Endothelial cell of umbilical vein (primary cell): ENCODE measurements at regions not wholly inside any gene's neighbourhood (a gene's known extent, or its start where the extent isn't known, plus 50 kb on each side); places are given as distances from the start of the nearest gene placed in this dataset.

Experiments used
- BruUV-seq: library from RNA; stranded (reverse); fragments of 400-500 nt; replicated peaks from 2 replicates; lab custom pipeline; 2021; lab: Mats Ljungman, UMichigan
- CTCF ChIA-PET: fragments of 300-600, 350-600 bp; sonication (Branson Sonifier 250); formaldehyde crosslinking; loops from one replicate; lab custom pipeline; 2021; ENCODE audit warnings: antibody characterized with exemption, inconsistent platforms; lab: Charles Lee
- POLR2A ChIA-PET: fragments of 300-600, 350-600 bp; sonication (Branson Sonifier 250); formaldehyde crosslinking; loops from one replicate; lab custom pipeline; 2021; ENCODE audit warnings: antibody characterized with exemption, inconsistent platforms; lab: Charles Lee
- DNase-seq: peaks from one replicate; pipeline ENCODE4 v3.0.0-alpha.2; 2011; ENCODE audit warnings: low read depth, low spot score
- FAIRE-seq: peaks from 2 replicates; lab custom pipeline; 2011; peaks lifted over from hg19 to GRCh38; lab: Jason Lieb, UNC
- H2AFZ ChIP-seq: 2 replicates; pipeline ENCODE4 v1.6.0; 2012; ENCODE audit warnings: low read depth, low read length, control low read depth, inconsistent platforms
- H3K27ac ChIP-seq: 2 replicates; pipeline ENCODE4 v1.5.1; 2011; ENCODE audit warnings: low read depth, mild to moderate bottlenecking, control low read depth, low read length, moderate library complexity; ENCODE audit not compliant: insufficient read depth
- H3K27me3 ChIP-seq, 2 experiments: 2 replicates each; pipeline versions ENCODE4 v1.6.0 to v1.6.1; 2011; ENCODE audit warnings: low read length in 2 of 2, mixed read lengths in 1 of 2; ENCODE audit not compliant: control insufficient read depth in 2 of 2, insufficient read depth in 2 of 2
- H3K36me3 ChIP-seq, 2 experiments: 2 replicates in 1 of 2; 3 replicates in 1 of 2; pipeline ENCODE4 v1.5.1; 2011; ENCODE audit warnings: low read length in 2 of 2, mild to moderate bottlenecking in 1 of 2, moderate library complexity in 1 of 2; ENCODE audit not compliant: control insufficient read depth in 2 of 2, insufficient read depth in 2 of 2; ENCODE audit errors: extremely low read depth in 1 of 2
- H3K4me1 ChIP-seq: 3 replicates; pipeline ENCODE4 v1.5.1; 2011; ENCODE audit warnings: mild to moderate bottlenecking, low read length; ENCODE audit not compliant: control insufficient read depth, insufficient read depth; ENCODE audit errors: extremely low read depth
- H3K4me2 ChIP-seq: 2 replicates; pipeline ENCODE4 v1.6.1; 2011; ENCODE audit warnings: low read length, control low read depth, mixed read lengths; ENCODE audit not compliant: insufficient read depth
- H3K4me3 ChIP-seq, 3 experiments: fragments of 200-600 bp in 1 of 3; sonication (generic), shearing (Covaris generic) in 1 of 3; replicated peaks in 1 of 3; 2 replicates each; pipeline ENCODE4 v1.5.1; 2011 to 2016; ENCODE audit warnings: control low read depth in 3 of 3, low read length in 3 of 3, mild to moderate bottlenecking in 2 of 3, inconsistent platforms in 1 of 3, low read depth in 1 of 3, moderate library complexity in 1 of 3; ENCODE audit not compliant: insufficient read depth in 1 of 3
- H3K79me2 ChIP-seq: 2 replicates; pipeline ENCODE4 v1.6.0; 2012; ENCODE audit warnings: low read length, inconsistent platforms; ENCODE audit not compliant: control insufficient read depth, insufficient read depth
- H3K9ac ChIP-seq: replicated peaks from 2 replicates; pipeline ENCODE3; 2011; ENCODE audit warnings: low read length, control low read depth; ENCODE audit not compliant: insufficient read depth; ENCODE audit errors: extremely low read depth
- H3K9me1 ChIP-seq: replicated peaks from 3 replicates; pipeline ENCODE4 v1.6.0; 2011; ENCODE audit warnings: mild to moderate bottlenecking, low read length; ENCODE audit not compliant: control insufficient read depth, insufficient read depth; ENCODE audit errors: extremely low read depth
- H3K9me3 ChIP-seq: replicated peaks from 2 replicates; pipeline ENCODE4 v1.5.1; 2012; ENCODE audit warnings: low read length, inconsistent platforms; ENCODE audit not compliant: control insufficient read depth, insufficient read depth
- H4K20me1 ChIP-seq: replicated peaks from 2 replicates; pipeline ENCODE3; 2011; ENCODE audit warnings: mild to moderate bottlenecking, low read length; ENCODE audit not compliant: control insufficient read depth, insufficient read depth; ENCODE audit errors: extremely low read depth
- EZH2 ChIP-seq: IDR thresholded peaks from 2 replicates; pipeline ENCODE4 v1.6.1; 2012; ENCODE audit warnings: borderline replicate concordance, low read depth, mild to moderate bottlenecking, moderate library complexity, low read length, inconsistent platforms; ENCODE audit not compliant: severe bottlenecking
- FOS ChIP-seq: IDR thresholded peaks from 2 replicates; pipeline ENCODE4 v1.6.1; 2011; ENCODE audit warnings: mild to moderate bottlenecking, low read length, moderate library complexity, borderline replicate concordance; ENCODE audit not compliant: insufficient read depth
- GATA2 ChIP-seq: IDR thresholded peaks from 2 replicates; pipeline ENCODE4 v1.7.0; 2011; ENCODE audit warnings: low read depth, mild to moderate bottlenecking, moderate library complexity, mixed read lengths, low read length; ENCODE audit not compliant: insufficient read length, insufficient read depth
- JUN ChIP-seq: IDR thresholded peaks from 2 replicates; pipeline ENCODE4 v1.6.1; 2011; ENCODE audit warnings: borderline replicate concordance, low read depth; ENCODE audit not compliant: insufficient read length, insufficient read depth
- MYC ChIP-seq: IDR thresholded peaks from one replicate; pipeline ENCODE4 v1.6.1; 2011; ENCODE audit warnings: mild to moderate bottlenecking, low read depth, low read length
- POLR2A ChIP-seq: IDR thresholded peaks from 2 replicates; pipeline ENCODE4 v1.6.1; 2012; ENCODE audit warnings: low read depth, mild to moderate bottlenecking, control low read depth, low read length
- POLR2AphosphoS5 ChIP-seq: IDR thresholded peaks from 2 replicates; pipeline ENCODE4 v1.6.1; 2012; ENCODE audit warnings: low read depth, mild to moderate bottlenecking, control low read depth, low read length, moderate library complexity; ENCODE audit not compliant: insufficient read depth
- dilution Hi-C: fragments of 300-500 bp; cut with MboI; formaldehyde crosslinking; loops from one replicate; pipeline ENCODE4 v1.15.0; 2019; ENCODE audit warnings: low sequenced_read_pairs; ENCODE audit not compliant: extremely low pct_ligation_motif_present
- intact Hi-C: fragments of 100-400 bp; cut with micrococcal nuclease; formaldehyde crosslinking; loops from one replicate; pipeline ENCODE4 v1.10.0; 2022
- TF ChIP-seq, protein P1 (sequence below), 2 donors: IDR thresholded peaks; 1 replicate in 1 of 2; 2 replicates in 1 of 2; pipeline ENCODE4 v1.5.1; 2011; ENCODE audit warnings: low read length in 2 of 2, mild to moderate bottlenecking in 2 of 2, moderate library complexity in 2 of 2, control low read depth in 1 of 2, inconsistent platforms in 1 of 2, low read depth in 1 of 2; ENCODE audit not compliant: insufficient read depth in 1 of 2; ENCODE audit errors: extremely low read depth in 1 of 2
- TF ChIP-seq, protein P2 (sequence below): IDR thresholded peaks from 2 replicates; pipeline ENCODE4 v1.6.1; 2011; ENCODE audit not compliant: insufficient read depth, insufficient read length

DNA sequence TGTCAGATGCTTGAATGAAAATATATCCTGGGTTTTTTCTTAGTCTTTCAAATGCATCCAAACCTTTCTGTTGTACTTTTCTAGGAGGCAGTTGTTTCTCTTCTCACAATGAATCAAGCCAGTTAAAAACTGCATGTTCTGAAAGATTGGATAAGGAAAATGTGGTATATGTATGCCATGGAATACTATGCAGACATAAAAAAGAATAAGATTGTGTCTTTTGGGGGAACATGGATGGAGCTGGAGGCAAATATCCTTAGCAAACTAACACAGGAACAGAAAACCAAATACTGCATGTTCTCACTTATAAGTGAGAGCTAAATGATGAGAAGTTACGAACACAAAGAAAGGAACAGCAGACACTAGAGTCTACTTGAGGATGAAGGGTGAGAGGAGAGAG, 51.7 kb upstream of the MAPK4 start:
- Histone ChIP-seq H3K36me3 (no peaks in the 10 kb centered on the region), H3K9me3 (no peaks in the 10 kb centered on the region), H3K9ac (no peak overlapping the region), H3K79me2 (no peaks in the 10 kb centered on the region), H3K4me1 (no peaks in the 10 kb centered on the region), H4K20me1 (no peaks in the 10 kb centered on the region), H3K9me1 (no peaks in the 10 kb centered on the region), H3K4me2 (no peak overlapping the region), H2AFZ (no peak overlapping the region), H3K27ac (no peak overlapping the region), H3K27me3 (no peaks in the 10 kb centered on the region), H3K4me3 (no peak overlapping the region)
- POLR2A ChIA-PET, result no interaction called here
- intact Hi-C loops, result no loop called here
- CTCF ChIA-PET, result no interaction called here
- no TSS peak for BruUV-seq
- no peak for TF ChIP-seq POLR2A
- TF ChIP-seq GATA2, result no peak
- no peak for TF ChIP-seq POLR2AphosphoS5
- TF ChIP-seq EZH2, result no peak
- TF ChIP-seq JUN, result no peak
- TF ChIP-seq, protein P1, sequence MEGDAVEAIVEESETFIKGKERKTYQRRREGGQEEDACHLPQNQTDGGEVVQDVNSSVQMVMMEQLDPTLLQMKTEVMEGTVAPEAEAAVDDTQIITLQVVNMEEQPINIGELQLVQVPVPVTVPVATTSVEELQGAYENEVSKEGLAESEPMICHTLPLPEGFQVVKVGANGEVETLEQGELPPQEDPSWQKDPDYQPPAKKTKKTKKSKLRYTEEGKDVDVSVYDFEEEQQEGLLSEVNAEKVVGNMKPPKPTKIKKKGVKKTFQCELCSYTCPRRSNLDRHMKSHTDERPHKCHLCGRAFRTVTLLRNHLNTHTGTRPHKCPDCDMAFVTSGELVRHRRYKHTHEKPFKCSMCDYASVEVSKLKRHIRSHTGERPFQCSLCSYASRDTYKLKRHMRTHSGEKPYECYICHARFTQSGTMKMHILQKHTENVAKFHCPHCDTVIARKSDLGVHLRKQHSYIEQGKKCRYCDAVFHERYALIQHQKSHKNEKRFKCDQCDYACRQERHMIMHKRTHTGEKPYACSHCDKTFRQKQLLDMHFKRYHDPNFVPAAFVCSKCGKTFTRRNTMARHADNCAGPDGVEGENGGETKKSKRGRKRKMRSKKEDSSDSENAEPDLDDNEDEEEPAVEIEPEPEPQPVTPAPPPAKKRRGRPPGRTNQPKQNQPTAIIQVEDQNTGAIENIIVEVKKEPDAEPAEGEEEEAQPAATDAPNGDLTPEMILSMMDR (IDR thresholded peaks at IDR 0.05; ENCODE audit: extremely low read depth in 1 of 2, insufficient read depth in 1 of 2, low read depth in 1 of 2, low read length in 2 of 2), result no peak
- no peak for TF ChIP-seq FOS
- TF ChIP-seq, protein P2, sequence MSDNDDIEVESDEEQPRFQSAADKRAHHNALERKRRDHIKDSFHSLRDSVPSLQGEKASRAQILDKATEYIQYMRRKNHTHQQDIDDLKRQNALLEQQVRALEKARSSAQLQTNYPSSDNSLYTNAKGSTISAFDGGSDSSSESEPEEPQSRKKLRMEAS, result no peak
- TF ChIP-seq MYC, result no peak
- dilution Hi-C loops, result no loop called here
- DNase-seq (no peak), FAIRE-seq (no peak)
